ENCODE measurements at regions not wholly inside any gene's neighbourhood (a gene's known extent, or its start where the extent isn't known, plus 50 kb on each side); places are given as distances from the start of the nearest gene placed in this dataset.

GRCh38 chr13:74361274-74361673 is 227.1 kb upstream of the KLF12 start:
- TF ChIP-seq CTCF (conservative IDR thresholded peaks at IDR 0.05; ENCODE audit: low read depth in 2 of 2), result no peak
- TF ChIP-seq EZH2phosphoT487 (IDR thresholded peaks at IDR 0.05; ENCODE audit: unreplicated experiment), result no peak
- TF ChIP-seq STAT1 (IDR thresholded peaks at IDR 0.05; ENCODE audit: unreplicated experiment), result no peak
- TF ChIP-seq, protein P1, sequence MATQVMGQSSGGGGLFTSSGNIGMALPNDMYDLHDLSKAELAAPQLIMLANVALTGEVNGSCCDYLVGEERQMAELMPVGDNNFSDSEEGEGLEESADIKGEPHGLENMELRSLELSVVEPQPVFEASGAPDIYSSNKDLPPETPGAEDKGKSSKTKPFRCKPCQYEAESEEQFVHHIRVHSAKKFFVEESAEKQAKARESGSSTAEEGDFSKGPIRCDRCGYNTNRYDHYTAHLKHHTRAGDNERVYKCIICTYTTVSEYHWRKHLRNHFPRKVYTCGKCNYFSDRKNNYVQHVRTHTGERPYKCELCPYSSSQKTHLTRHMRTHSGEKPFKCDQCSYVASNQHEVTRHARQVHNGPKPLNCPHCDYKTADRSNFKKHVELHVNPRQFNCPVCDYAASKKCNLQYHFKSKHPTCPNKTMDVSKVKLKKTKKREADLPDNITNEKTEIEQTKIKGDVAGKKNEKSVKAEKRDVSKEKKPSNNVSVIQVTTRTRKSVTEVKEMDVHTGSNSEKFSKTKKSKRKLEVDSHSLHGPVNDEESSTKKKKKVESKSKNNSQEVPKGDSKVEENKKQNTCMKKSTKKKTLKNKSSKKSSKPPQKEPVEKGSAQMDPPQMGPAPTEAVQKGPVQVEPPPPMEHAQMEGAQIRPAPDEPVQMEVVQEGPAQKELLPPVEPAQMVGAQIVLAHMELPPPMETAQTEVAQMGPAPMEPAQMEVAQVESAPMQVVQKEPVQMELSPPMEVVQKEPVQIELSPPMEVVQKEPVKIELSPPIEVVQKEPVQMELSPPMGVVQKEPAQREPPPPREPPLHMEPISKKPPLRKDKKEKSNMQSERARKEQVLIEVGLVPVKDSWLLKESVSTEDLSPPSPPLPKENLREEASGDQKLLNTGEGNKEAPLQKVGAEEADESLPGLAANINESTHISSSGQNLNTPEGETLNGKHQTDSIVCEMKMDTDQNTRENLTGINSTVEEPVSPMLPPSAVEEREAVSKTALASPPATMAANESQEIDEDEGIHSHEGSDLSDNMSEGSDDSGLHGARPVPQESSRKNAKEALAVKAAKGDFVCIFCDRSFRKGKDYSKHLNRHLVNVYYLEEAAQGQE (IDR thresholded peaks at IDR 0.05; ENCODE audit: unreplicated experiment), result no peak
- no peak for TF ChIP-seq EZH2 (IDR thresholded peaks at IDR 0.05; ENCODE audit: low read depth, unreplicated experiment)
- no peak for TF ChIP-seq POLR2AphosphoS5 (IDR thresholded peaks at IDR 0.05; ENCODE audit: low read depth)
- TF ChIP-seq ZNF331 (CRISPR knock-in tag; IDR thresholded peaks at IDR 0.05; ENCODE audit: low read depth), result no peak
- no peak for TF ChIP-seq ZNF114 (CRISPR knock-in tag; IDR thresholded peaks at IDR 0.05)
- TF ChIP-seq NANOG (IDR thresholded peaks at IDR 0.05; ENCODE audit: borderline replicate concordance), result no peak
- no peak for TF ChIP-seq CREB1 (CRISPR knock-in tag; IDR thresholded peaks at IDR 0.05; ENCODE audit: low read depth)
- TF ChIP-seq JUNB (IDR thresholded peaks at IDR 0.05; ENCODE audit: unreplicated experiment), result no peak
- TF ChIP-seq, protein P2, sequence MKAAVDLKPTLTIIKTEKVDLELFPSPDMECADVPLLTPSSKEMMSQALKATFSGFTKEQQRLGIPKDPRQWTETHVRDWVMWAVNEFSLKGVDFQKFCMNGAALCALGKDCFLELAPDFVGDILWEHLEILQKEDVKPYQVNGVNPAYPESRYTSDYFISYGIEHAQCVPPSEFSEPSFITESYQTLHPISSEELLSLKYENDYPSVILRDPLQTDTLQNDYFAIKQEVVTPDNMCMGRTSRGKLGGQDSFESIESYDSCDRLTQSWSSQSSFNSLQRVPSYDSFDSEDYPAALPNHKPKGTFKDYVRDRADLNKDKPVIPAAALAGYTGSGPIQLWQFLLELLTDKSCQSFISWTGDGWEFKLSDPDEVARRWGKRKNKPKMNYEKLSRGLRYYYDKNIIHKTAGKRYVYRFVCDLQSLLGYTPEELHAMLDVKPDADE (IDR thresholded peaks at IDR 0.05), result no peak
